ENCODE measurements at regions not wholly inside any gene's neighbourhood (a gene's known extent, or its start where the extent isn't known, plus 50 kb on each side); places are given as distances from the start of the nearest gene placed in this dataset.

DNA sequence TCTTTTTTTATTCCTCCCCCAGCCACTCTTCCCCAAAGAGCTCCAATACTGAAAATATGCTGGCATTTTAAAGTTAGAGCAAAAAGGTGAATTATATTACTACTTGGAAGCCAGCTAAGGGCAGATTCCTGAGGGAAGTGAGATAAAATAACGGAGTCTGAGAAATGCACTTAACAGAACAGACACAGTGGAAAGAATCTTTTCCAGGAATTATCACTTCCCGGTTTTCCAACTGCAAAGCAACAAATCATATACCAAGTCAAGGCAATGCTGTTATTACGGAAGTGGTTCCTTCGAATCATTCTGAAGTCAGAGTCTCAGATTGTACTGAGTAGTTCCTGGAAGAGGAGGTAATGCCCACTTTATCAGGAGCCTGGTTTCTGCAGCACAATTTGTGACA lies 435.0 kb upstream of the SPRED2 start:
- no peak for DNase-seq (ENCODE audit: extremely low spot score)
- TF ChIP-seq, protein P1, sequence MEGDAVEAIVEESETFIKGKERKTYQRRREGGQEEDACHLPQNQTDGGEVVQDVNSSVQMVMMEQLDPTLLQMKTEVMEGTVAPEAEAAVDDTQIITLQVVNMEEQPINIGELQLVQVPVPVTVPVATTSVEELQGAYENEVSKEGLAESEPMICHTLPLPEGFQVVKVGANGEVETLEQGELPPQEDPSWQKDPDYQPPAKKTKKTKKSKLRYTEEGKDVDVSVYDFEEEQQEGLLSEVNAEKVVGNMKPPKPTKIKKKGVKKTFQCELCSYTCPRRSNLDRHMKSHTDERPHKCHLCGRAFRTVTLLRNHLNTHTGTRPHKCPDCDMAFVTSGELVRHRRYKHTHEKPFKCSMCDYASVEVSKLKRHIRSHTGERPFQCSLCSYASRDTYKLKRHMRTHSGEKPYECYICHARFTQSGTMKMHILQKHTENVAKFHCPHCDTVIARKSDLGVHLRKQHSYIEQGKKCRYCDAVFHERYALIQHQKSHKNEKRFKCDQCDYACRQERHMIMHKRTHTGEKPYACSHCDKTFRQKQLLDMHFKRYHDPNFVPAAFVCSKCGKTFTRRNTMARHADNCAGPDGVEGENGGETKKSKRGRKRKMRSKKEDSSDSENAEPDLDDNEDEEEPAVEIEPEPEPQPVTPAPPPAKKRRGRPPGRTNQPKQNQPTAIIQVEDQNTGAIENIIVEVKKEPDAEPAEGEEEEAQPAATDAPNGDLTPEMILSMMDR (IDR thresholded peaks at IDR 0.05; ENCODE audit: control extremely low read depth, extremely low read depth, low read depth, missing control alignments): no peak
- CTCF ChIA-PET: interaction anchor here (1.5 kb wide), 1 partner anchor 14 kb away, joined by 3 read pairs; no protein-coding TSS in a partner anchor
- POLR2A ChIA-PET: no interaction called here

DNA sequence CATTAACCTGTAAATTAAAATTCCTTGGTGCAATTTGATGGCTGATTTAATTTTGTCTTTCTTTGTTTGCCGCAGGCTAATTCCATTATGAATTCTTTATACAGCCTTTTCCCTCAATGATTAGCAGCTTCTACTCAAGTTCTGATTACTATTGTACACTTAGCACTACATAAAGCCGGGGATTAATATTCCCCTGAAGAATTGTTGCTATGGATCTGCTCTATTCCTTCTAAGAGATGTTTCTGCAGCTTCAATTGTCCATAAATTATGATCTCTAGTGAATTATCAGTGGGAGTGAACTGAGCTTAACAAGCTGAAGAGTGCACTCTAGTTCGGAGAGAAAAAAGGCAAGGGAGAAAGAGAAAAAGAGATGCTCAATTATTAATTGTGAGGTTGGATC lies 433.7 kb upstream of the SPRED2 start:
- TF ChIP-seq, protein P1 (IDR thresholded peaks at IDR 0.05; ENCODE audit: control extremely low read depth, extremely low read depth, low read depth, missing control alignments): no peak
- CTCF ChIA-PET: no interaction called here
- DNase-seq (ENCODE audit: extremely low spot score): no peak
- POLR2A ChIA-PET: no interaction called here

DNA sequence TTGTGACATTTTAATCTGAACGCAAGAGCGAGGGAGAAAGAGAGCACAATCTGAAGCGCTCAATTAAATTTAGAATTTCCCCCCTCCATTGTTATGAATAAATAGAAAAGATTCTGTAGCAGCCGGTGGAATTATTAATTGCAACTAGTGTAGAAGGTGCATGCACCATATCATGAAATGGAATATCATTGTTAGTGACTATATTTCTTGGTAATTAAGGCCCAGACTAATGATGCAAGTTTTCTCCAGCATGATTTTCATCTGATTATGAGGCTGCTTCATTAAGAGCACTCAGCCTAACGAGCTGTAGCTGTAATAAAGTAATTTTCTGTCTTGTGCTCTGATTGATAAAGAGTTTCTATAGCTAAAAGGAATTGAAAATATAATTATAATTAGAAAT lies 432.2 kb upstream of the SPRED2 start:
- CTCF ChIA-PET: no interaction called here
- TF ChIP-seq, protein P1 (IDR thresholded peaks at IDR 0.05; ENCODE audit: control extremely low read depth, extremely low read depth, low read depth, missing control alignments): no peak
- POLR2A ChIA-PET: no interaction called here

DNA sequence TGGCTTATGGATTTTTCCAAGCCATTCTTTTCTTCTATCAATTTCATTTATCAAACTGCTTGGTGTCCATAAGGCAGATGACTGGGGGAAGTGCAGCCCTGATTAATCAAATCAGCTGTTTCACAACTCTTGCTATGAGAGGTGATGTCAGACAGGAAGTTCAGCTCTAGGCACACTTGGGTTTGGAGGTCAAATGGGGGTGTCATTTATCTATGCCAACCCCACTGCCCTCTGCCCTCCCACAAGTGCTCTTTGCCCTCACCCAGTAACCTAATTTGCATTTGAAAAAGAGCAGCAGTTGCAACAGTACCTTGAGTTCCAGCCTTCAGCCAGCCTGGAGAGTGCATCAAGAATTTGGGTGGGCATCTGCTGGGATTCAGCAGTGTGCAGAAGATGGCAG lies 431.3 kb upstream of the SPRED2 start:
- ChIA-PET CTCF (no interaction called here), POLR2A (no interaction called here)
- DNase-seq (ENCODE audit: extremely low spot score): no peak
- TF ChIP-seq, protein P1 (IDR thresholded peaks at IDR 0.05; ENCODE audit: control extremely low read depth, extremely low read depth, low read depth, missing control alignments): no peak

More for the DNA sequence above, 432.2 kb upstream of the SPRED2 start:
- no peak for DNase-seq (ENCODE audit: extremely low spot score)

DNA sequence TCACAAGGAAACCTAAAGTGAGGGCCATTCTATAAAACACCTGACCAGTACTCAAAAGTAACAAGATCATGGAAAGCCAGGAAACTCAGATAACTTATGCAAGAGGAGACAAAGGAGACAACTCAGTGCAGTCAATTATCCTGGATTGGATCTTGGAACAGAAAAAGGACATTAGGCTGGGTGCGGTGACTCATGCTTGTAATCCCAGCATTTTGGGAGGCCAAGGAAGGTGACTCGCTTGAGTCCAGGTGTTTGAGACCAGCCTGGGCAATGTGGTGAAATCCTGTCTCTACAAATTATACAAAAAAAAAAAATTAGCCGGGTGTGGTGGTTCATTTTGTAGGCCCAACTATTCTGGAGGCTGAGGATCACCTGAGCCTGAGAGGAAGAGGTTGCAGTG lies 424.5 kb upstream of the SPRED2 start:
- POLR2A ChIA-PET: no interaction called here
- CTCF ChIA-PET: no interaction called here
- TF ChIP-seq, protein P1 (IDR thresholded peaks at IDR 0.05; ENCODE audit: control extremely low read depth, extremely low read depth, low read depth, missing control alignments): no peak
- DNase-seq (ENCODE audit: extremely low spot score): no peak

DNA sequence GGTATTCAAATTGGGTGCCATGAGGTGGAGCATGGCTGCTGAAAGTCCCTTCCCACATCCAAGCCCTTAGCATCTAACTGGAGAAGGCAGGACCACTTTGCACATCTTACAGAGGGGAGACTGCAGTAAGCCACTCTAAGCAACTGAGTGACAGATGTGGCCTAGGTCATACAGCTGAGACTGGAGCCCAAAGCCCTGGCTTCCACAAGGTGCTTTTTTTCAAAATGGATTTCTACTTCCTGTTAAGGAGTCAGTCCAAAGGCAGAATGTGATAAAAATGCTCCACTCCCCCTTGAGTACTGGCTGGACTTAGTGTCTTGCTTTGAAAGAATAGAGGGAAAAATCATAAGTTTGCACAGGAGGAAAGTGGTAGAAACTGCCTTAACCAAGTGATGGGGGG lies 424.0 kb upstream of the SPRED2 start:
- no peak for DNase-seq (ENCODE audit: extremely low spot score)
- TF ChIP-seq, protein P1 (IDR thresholded peaks at IDR 0.05; ENCODE audit: control extremely low read depth, extremely low read depth, low read depth, missing control alignments): no peak
- CTCF ChIA-PET: no interaction called here
- POLR2A ChIA-PET: no interaction called here

DNA sequence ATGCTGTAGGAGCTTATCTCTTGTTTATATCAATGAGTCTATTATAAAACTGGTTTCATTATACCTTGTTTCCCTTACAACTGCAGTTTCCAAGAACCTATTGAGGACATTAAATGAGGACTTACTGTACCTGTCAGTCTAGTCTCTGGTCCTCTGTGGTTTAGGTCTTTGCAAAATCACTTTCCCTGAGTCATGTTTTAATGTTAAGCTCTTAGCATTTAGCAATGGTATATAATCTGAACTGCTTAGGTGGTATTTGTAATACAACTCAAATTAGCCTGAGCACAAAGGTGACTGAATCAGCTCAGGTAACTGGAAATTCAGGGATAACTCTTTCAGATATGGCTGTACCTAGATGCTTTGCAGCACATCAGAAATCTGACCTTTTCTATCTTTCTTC lies 418.3 kb upstream of the SPRED2 start:
- POLR2A ChIA-PET: no interaction called here
- TF ChIP-seq, protein P1 (IDR thresholded peaks at IDR 0.05; ENCODE audit: control extremely low read depth, extremely low read depth, low read depth, missing control alignments): no peak
- no peak for DNase-seq (ENCODE audit: extremely low spot score)
- CTCF ChIA-PET: no interaction called here

Data from GM10248 (cell line).